Cardiac muscle cell (in vitro differentiated cells and primary cell): ENCODE measurements at regions not wholly inside any gene's neighbourhood (a gene's known extent, or its start where the extent isn't known, plus 50 kb on each side); places are given as distances from the start of the nearest gene placed in this dataset.

Source experiments
- DNase-seq, 2 donors: peaks; one replicate each; pipeline versions ENCODE4 v3.0.0 to v3.0.0-alpha.2; 2010 to 2017; ENCODE audit warnings: low read depth in 1 of 2, low spot score in 1 of 2
- H3K27ac ChIP-seq: fragments of 200-600 bp; sonication (generic); 2 replicates; pipeline ENCODE4 v1.5.1; 2016
- H3K27me3 ChIP-seq: fragments of 200-600 bp; sonication (generic); 2 replicates; pipeline ENCODE4 v1.6.0; 2016; ENCODE audit warnings: control low read depth
- H3K36me3 ChIP-seq: fragments of 200-600 bp; sonication (generic); 2 replicates; pipeline ENCODE4 v1.5.1; 2016; ENCODE audit warnings: control low read depth
- H3K4me1 ChIP-seq: fragments of 200-600 bp; sonication (generic); 2 replicates; pipeline ENCODE4 v1.8.1; 2017; ENCODE audit warnings: low read depth, mild to moderate bottlenecking, mixed run types
- H3K4me3 ChIP-seq: fragments of 200-600 bp; sonication (generic); 2 replicates; pipeline ENCODE4 v1.5.1; 2016; ENCODE audit warnings: mild to moderate bottlenecking
- H3K9me3 ChIP-seq: fragments of 200-600 bp; sonication (generic); 2 replicates; pipeline ENCODE4 v1.5.1; 2017; ENCODE audit warnings: low read depth, mild to moderate bottlenecking, control low read depth
- CTCF ChIP-seq: IDR thresholded peaks from 2 replicates; pipeline ENCODE4 v1.5.1; 2012; ENCODE audit warnings: low read depth, mild to moderate bottlenecking, low read length

GRCh38 chr12:59179231-59179630, 258.9 kb upstream of the LRIG3 start:
- Histone ChIP-seq H3K4me1 (no peaks in the 10 kb centered on the region), H3K27ac (no peak overlapping the region), H3K27me3 (no peaks in the 10 kb centered on the region), H3K4me3 (no peak overlapping the region), H3K36me3 (no peaks in the 10 kb centered on the region), H3K9me3 (no peaks in the 10 kb centered on the region)
- no peak for DNase-seq
- TF ChIP-seq CTCF, result no peak

- DNase-seq, result peak in 1 of 2 donors; percentile 10
- Histone ChIP-seq H3K36me3 (no peaks in the 10 kb centered on the region), H3K4me1 (no peaks in the 10 kb centered on the region), H3K4me3 (no peak overlapping the region), H3K27me3 (no peaks in the 10 kb centered on the region), H3K27ac (no peak overlapping the region), H3K9me3 (no peaks in the 10 kb centered on the region)
- TF ChIP-seq CTCF, result peak; percentile 4
Measured at GRCh38 chr12:59173695-59174094, 253.4 kb upstream of the LRIG3 start.

GRCh38 chr12:59168647-59169046, 248.3 kb upstream of the LRIG3 start:
- Histone ChIP-seq H3K27me3 (no peaks in the 10 kb centered on the region), H3K4me3 (no peak overlapping the region), H3K36me3 (no peaks in the 10 kb centered on the region), H3K9me3 (no peaks in the 10 kb centered on the region), H3K27ac (no peak overlapping the region), H3K4me1 (peaks cover 4% of the 10 kb centered on the region)
- DNase-seq, result no peak
- no peak for TF ChIP-seq CTCF

DNA sequence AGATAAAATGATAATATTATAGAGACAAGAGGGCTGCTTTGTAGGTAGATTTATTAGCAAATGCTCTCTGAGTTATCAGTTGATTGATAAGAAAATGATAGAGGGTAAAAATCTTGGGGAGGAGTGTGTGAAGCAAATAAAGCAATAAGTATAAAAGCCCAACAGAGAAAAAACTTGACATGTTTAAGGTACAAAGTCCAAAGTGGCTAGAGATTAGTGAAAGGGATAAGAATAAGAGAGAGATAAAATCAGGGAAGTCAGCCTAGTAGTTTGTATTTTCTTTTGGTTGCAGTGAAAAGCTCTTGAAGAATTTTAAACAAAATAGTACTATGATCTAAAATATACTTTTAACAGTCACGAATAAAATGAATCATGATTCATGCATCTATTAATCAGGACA, 246.2 kb upstream of the LRIG3 start:
- no peak for DNase-seq
- no peaks in the 10 kb centered on the region for H3K36me3 ChIP-seq
- no peak overlapping the region for H3K27ac ChIP-seq
- no peaks in the 10 kb centered on the region for H3K27me3 ChIP-seq
- TF ChIP-seq CTCF, result no peak
- H3K4me1 ChIP-seq, result peaks cover 4% of the 10 kb centered on the region
- no peaks in the 10 kb centered on the region for H3K9me3 ChIP-seq
- H3K4me3 ChIP-seq, result no peak overlapping the region

DNA sequence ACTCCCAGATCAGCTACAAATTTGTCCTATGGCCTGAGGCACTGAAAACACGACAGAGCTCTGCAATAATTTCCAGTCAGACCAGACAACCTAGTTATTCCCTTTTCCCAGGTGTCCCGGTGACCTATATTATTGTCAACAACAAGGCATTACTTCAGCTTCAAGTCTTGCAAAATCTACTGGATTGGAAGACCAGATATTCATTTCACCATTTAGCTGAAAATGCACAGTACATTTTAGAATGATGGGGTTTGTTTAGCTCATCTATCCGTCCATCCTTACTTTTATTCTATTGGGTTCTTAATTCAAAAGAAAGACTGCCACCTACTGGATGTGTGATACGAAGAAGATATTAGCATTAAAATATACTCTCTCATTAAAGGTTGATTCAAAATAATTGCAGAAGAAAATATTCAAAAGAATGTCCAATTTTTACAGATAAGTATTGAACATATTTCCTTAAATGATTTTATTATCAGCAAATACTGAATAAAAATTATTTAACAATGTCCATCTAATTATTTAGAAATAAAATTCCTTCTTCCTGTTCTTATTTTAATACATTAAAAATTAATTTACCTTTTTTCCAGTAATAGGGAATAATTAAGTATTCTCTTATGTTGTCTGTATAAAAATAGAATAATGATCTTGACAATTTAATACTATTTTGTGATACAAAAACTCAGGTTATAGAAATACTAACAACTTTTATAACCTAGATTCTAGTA, 244.9 kb upstream of the LRIG3 start:
- Histone ChIP-seq H3K36me3 (no peaks in the 10 kb centered on the region), H3K9me3 (no peaks in the 10 kb centered on the region), H3K27ac (no peak overlapping the region), H3K4me3 (no peak overlapping the region), H3K4me1 (peaks cover 4% of the 10 kb centered on the region), H3K27me3 (no peaks in the 10 kb centered on the region)
- peak; percentile 54 to 67 for DNase-seq
- peak; percentile 54 for TF ChIP-seq CTCF

- H3K27ac ChIP-seq, result no peak overlapping the region
- no peak for TF ChIP-seq CTCF
Measured at GRCh38 chr12:59164226-59164625, 243.9 kb upstream of the LRIG3 start.

More at GRCh38 chr12:59164226-59164625, 243.9 kb upstream of the LRIG3 start:
- DNase-seq, result no peak
- Histone ChIP-seq H3K9me3 (no peaks in the 10 kb centered on the region), H3K4me3 (no peak overlapping the region), H3K27me3 (no peaks in the 10 kb centered on the region), H3K36me3 (no peaks in the 10 kb centered on the region), H3K4me1 (peaks cover 4% of the 10 kb centered on the region)
